ENCODE measurements at regions not wholly inside any gene's neighbourhood (a gene's known extent, or its start where the extent isn't known, plus 50 kb on each side); places are given as distances from the start of the nearest gene placed in this dataset.

DNA sequence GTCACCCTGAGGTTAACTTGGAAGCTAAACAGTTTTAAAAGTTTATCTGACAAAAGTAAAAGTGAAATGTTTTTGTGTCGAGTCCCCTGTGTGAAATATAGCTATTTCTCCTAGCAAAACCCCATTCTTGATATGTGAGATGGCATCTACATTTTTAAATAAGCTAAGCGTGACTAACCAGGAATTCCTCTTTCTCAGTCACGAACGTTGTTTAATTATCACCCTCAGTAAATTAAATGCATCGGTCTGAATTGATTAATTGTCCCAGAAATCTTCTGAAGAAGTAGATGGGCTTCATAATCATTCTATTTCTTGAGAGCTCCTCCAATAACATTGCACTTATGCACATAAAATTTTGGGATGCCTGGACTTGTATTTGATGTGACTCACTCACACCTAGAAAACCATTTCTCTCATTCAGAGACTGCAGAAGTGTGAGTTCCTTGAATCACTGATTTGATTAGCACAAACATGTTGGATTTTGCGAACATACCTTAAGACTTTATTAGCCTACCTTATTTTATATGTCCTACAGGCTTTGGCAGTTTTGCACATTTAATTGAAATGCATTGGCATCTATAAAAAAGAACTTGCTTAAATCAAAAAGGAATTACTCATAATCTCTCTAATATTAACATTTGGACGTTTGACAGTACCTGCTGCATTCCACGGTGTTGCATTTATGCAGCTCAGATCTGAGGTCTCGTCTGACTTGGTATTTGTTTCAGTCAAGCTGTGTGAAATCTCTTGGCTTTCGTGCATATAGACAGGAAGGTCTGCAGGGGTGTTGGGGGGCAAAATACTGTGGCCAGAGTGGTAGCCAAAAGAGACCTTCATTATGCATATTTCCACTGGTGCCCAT lies 475.2 kb downstream of the EPHA4 start:
- H3K27ac ChIP-seq (ENCODE audit: low read depth, low read length) = no peak overlapping the region
- TF ChIP-seq, protein P1, sequence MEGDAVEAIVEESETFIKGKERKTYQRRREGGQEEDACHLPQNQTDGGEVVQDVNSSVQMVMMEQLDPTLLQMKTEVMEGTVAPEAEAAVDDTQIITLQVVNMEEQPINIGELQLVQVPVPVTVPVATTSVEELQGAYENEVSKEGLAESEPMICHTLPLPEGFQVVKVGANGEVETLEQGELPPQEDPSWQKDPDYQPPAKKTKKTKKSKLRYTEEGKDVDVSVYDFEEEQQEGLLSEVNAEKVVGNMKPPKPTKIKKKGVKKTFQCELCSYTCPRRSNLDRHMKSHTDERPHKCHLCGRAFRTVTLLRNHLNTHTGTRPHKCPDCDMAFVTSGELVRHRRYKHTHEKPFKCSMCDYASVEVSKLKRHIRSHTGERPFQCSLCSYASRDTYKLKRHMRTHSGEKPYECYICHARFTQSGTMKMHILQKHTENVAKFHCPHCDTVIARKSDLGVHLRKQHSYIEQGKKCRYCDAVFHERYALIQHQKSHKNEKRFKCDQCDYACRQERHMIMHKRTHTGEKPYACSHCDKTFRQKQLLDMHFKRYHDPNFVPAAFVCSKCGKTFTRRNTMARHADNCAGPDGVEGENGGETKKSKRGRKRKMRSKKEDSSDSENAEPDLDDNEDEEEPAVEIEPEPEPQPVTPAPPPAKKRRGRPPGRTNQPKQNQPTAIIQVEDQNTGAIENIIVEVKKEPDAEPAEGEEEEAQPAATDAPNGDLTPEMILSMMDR (IDR thresholded peaks at IDR 0.05; ENCODE audit: extremely low read depth, low read depth, low read length) = no peak

DNA sequence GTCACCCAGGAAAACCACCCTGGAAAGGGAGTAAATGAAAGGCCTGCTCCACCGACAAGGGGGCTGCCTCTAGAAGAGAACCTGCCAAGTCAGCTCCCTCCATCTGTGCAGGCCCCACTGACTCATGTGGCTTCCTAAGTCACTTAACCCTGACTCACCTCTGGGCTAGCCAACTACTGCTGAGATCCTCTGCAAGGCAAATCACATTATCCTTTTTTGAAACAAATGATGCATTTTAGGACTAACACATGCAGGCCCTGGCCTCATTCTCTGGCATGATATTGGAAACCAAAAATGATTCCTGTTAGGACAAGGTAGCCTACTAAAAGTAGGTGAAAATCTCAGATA lies 474.6 kb downstream of the EPHA4 start:
- Histone ChIP-seq H3K4me3 (ENCODE audit: insufficient read depth, low read length) (no peak overlapping the region), H3K36me3 (ENCODE audit: insufficient read depth, low read length) (no peaks in the 10 kb centered on the region), H4K20me1 (ENCODE audit: insufficient read depth, low read length) (no peaks in the 10 kb centered on the region), H3K79me2 (ENCODE audit: insufficient read depth, low read length) (no peaks in the 10 kb centered on the region), H3K27ac (ENCODE audit: low read depth, low read length) (no peak overlapping the region), H2AFZ (ENCODE audit: low read length) (no peak overlapping the region), H3K27me3 (ENCODE audit: insufficient read depth, low read length) (no peaks in the 10 kb centered on the region), H3K9me3 (ENCODE audit: low read depth, low read length) (no peaks in the 10 kb centered on the region), H3K4me2 (ENCODE audit: insufficient read depth, low read length) (no peak overlapping the region), H3K4me1 (ENCODE audit: insufficient read depth, low read length) (no peaks in the 10 kb centered on the region)
- no peak for DNase-seq (ENCODE audit: insufficient read length, low spot score, missing footprints)
- TF ChIP-seq, protein P1 (IDR thresholded peaks at IDR 0.05; ENCODE audit: extremely low read depth, low read depth, low read length) = no peak

More for the DNA sequence above, 475.2 kb downstream of the EPHA4 start:
- no peaks in the 10 kb centered on the region for H3K4me1 ChIP-seq (ENCODE audit: insufficient read depth, low read length)
- no peak overlapping the region for H3K4me3 ChIP-seq (ENCODE audit: insufficient read depth, low read length)
- no peaks in the 10 kb centered on the region for H3K9me3 ChIP-seq (ENCODE audit: low read depth, low read length)
- no peaks in the 10 kb centered on the region for H3K27me3 ChIP-seq (ENCODE audit: insufficient read depth, low read length)
- no peak for DNase-seq (ENCODE audit: insufficient read length, low spot score, missing footprints)
- no peaks in the 10 kb centered on the region for H3K36me3 ChIP-seq (ENCODE audit: insufficient read depth, low read length)
- H2AFZ ChIP-seq (ENCODE audit: low read length) = no peak overlapping the region
- no peak overlapping the region for H3K4me2 ChIP-seq (ENCODE audit: insufficient read depth, low read length)
- H3K79me2 ChIP-seq (ENCODE audit: insufficient read depth, low read length) = no peaks in the 10 kb centered on the region
- H4K20me1 ChIP-seq (ENCODE audit: insufficient read depth, low read length) = no peaks in the 10 kb centered on the region

DNA sequence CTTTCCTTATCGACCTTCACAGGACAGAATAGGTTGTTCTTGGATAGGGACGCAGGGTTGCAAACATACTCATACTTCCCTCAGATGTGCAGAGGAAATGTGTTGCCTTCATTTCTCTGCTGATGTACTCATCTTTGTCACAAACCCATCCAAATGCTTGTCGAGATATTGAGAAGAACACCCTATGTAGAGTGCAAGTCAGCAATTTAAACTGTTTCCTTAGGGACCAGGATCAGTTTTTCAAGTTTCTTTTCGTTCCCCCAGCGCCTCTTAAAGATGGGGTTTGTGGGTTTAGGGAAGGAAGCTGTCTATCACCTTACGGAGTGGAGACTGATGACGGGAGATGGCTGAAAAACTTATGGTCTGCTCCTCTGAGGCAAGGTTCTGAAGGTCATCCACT lies 474.2 kb downstream of the EPHA4 start:
- Histone ChIP-seq H3K27ac (ENCODE audit: low read depth, low read length) (no peak overlapping the region), H3K36me3 (ENCODE audit: insufficient read depth, low read length) (no peaks in the 10 kb centered on the region), H3K27me3 (ENCODE audit: insufficient read depth, low read length) (no peaks in the 10 kb centered on the region), H3K9me3 (ENCODE audit: low read depth, low read length) (no peaks in the 10 kb centered on the region), H3K79me2 (ENCODE audit: insufficient read depth, low read length) (no peaks in the 10 kb centered on the region), H2AFZ (ENCODE audit: low read length) (no peak overlapping the region), H3K4me3 (ENCODE audit: insufficient read depth, low read length) (no peak overlapping the region), H3K4me2 (ENCODE audit: insufficient read depth, low read length) (no peak overlapping the region), H4K20me1 (ENCODE audit: insufficient read depth, low read length) (no peaks in the 10 kb centered on the region), H3K4me1 (ENCODE audit: insufficient read depth, low read length) (no peaks in the 10 kb centered on the region)
- no peak for DNase-seq (ENCODE audit: insufficient read length, low spot score, missing footprints)
- TF ChIP-seq, protein P1 (IDR thresholded peaks at IDR 0.05; ENCODE audit: extremely low read depth, low read depth, low read length) = no peak

DNA sequence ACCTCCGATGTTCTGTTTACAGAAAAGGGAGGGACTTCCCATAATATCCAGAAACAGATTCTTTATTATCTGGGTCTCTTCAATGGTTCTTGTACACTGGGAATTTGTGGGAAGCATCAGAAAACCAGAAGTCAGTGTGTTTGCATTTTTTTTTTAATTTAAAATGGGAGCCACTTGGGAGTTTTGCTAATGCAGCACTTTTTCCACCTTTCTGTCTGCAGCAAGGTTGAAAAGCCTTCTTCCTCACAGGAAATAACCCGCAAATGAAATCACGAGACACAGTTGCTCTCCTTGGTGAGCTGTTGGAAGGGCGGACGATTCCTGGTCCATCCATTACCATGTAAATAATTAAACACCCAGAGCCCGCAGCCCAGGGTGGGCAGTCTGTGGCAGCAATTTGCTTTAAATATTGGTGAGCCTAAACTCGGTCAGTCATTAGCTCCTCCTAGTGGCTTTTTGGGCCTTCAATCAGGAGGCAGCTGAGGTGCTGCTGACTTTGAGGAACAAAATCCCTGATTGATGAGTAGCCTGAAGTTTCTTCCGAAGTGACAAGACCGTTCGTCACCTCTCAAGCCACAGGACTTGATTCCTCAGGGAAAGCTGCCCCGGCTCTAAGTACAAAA lies 471.5 kb downstream of the EPHA4 start:
- Histone ChIP-seq H4K20me1 (ENCODE audit: insufficient read depth, low read length) (no peaks in the 10 kb centered on the region), H3K4me1 (ENCODE audit: insufficient read depth, low read length) (no peaks in the 10 kb centered on the region), H3K27me3 (ENCODE audit: insufficient read depth, low read length) (no peaks in the 10 kb centered on the region), H3K4me2 (ENCODE audit: insufficient read depth, low read length) (no peak overlapping the region), H3K4me3 (ENCODE audit: insufficient read depth, low read length) (no peak overlapping the region), H2AFZ (ENCODE audit: low read length) (no peak overlapping the region), H3K79me2 (ENCODE audit: insufficient read depth, low read length) (no peaks in the 10 kb centered on the region), H3K27ac (ENCODE audit: low read depth, low read length) (no peak overlapping the region), H3K36me3 (ENCODE audit: insufficient read depth, low read length) (no peaks in the 10 kb centered on the region), H3K9me3 (ENCODE audit: low read depth, low read length) (no peaks in the 10 kb centered on the region)
- TF ChIP-seq, protein P1 (IDR thresholded peaks at IDR 0.05; ENCODE audit: extremely low read depth, low read depth, low read length) = no peak
- peak; percentile 39 for DNase-seq (ENCODE audit: insufficient read length, low spot score, missing footprints)
